ENCODE measurements at regions not wholly inside any gene's neighbourhood (a gene's known extent, or its start where the extent isn't known, plus 50 kb on each side); places are given as distances from the start of the nearest gene placed in this dataset.
"Not testable (repeated sequence)": the region's sequence is repeated elsewhere in the genome, so short reads cannot be mapped to it uniquely, and the experiment has no call there.

GRCh38 chr14:48333221-48333920 lies 658.0 kb upstream of the MDGA2 start:
- no peak for DNase-seq

GRCh38 chr14:48331421-48331820 lies 656.0 kb upstream of the MDGA2 start:
- DNase-seq = no peak

DNA sequence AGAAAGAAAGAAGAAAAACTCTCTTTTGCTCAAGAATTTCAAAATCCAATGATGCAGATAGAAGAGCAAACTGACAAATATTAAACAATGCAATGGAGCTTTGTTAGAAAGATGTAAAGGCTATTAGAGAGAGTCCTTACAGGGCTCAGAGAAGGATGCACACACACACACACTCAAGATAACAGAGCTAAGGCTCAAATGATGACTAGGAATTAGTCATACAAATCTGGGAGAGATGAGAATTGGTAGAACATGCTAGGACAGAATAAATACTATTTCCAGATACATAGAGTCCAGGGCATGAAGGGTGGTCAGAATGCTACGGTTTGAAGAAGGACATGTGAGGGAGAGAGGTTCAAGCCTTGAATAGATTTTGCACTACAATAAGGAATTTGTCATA lies 650.1 kb upstream of the MDGA2 start:
- no peak for DNase-seq

GRCh38 chr14:48323665-48324064 lies 648.3 kb upstream of the MDGA2 start:
- DNase-seq = no peak

DNA sequence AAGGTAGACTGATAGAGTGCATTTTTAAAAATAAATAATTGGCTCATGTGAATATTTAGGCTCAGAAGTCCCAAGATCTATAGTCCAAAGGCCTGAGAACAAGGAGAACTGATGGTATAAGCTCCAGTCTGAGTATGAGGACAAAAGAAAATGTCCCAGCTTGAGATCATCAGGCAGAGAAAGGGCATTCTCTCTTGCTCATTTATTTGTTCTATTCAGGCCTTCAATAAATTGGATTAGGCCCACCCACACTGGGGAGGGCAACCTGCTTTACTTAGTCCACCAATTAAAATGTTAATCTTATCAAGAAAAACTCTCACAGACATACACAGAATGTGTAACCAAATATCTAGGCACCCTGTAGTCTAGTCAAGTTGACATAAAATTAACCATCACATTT lies 644.4 kb upstream of the MDGA2 start:
- DNase-seq = no peak

DNA sequence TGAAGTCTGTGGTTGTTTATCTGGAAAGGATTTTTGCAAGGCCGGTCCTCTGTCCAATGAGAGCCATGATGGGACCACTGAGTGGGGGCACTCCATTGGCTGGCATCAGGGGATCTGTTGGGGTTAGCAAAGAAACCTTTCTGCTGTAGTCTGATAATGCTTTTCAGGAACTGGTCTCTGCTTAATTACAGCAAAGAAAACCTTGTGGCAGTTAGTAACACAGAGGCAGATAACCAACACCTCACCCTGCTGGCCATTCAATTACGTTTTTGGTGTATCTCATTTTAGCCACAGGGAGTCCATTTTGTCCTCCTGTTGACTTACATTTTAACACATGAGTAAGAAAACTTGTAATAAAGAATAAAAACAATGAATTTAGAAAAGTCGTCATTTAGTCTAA lies 629.3 kb upstream of the MDGA2 start:
- no peak for DNase-seq

GRCh38 chr14:48289701-48290100 lies 614.3 kb upstream of the MDGA2 start:
- no peak for DNase-seq

DNA sequence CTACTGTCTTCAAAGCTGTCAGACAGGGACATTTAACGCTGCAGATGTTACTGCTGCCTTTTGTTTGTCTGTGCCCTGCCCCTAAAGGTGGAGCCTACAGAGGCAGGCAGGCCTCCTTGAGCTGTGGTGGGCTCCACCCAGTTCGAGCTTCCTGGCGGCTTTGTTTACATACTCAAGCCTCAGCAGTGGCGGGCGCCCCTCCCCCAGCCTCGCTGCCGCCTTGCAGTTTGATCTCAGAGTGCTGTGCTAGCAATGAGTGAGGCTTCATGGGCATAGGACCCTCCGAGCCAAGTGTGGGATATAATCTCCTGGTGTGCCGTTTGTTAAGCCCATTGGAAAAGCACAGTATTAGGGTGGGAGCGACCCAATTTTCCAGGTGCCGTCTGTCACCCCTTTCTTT lies 609.8 kb upstream of the MDGA2 start:
- DNase-seq = not testable (repeated sequence)

DNA sequence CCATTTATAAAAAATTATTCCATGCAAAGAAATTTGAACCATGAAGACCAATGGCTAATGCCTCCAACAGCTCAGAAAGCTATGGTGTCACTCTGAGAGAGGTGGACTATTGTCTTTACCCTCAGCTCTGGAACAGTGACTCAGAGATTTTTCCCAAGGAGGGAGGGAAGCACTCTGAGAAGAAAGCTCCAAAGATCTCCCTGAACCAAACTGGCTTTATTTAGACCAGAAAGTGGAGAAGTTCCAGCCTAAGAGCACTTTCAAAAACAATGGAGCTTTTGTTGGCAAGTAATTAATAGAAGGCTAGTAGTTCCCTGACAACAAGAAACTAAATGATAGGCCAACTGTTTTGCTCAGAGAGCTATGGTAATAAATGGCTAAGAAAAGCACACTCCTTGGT lies 599.9 kb upstream of the MDGA2 start:
- no peak for DNase-seq

DNA sequence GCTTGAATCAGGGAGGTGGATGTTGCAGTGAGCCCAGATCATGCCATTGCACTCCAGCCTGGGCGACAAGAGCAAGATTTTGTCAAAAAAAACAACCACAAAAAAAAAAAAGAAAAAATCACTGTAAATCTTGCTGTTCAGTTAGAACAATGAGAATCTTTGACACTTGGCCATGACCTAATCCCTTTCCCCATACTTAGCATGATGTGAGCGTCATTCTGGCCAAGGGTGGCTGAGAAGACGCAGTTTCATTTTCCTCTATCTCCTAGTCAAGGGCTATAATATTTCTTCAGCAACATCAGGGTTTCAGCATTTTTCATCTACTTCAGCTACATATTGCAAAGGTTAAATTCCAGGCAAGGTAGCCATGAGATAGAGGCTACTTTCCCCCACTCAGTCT lies 599.4 kb upstream of the MDGA2 start:
- no peak for DNase-seq

- not testable (repeated sequence) for DNase-seq
Observed at GRCh38 chr14:48267926-48268325, 592.5 kb upstream of the MDGA2 start.

GRCh38 chr14:48266201-48266600 lies 590.8 kb upstream of the MDGA2 start:
- DNase-seq = not testable (repeated sequence)

DNA sequence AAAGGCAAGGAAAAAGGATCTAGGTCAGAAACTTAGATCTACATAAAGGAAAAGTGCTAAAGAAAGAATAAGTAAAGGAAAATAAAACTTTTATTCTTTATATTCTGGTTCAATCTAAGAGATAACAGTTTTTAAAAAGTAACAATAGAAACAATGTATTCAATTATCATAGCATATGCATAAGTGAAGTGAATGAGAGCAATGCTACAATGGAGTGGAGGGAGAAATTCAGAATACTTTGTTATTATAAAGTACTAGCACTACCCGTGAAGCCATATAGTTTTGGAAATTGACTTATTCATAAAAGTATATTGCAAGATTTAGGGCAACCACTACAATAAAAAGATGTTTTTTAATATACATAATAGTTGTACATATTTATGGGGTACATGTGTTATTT lies 586.0 kb upstream of the MDGA2 start:
- DNase-seq = no peak

DNA sequence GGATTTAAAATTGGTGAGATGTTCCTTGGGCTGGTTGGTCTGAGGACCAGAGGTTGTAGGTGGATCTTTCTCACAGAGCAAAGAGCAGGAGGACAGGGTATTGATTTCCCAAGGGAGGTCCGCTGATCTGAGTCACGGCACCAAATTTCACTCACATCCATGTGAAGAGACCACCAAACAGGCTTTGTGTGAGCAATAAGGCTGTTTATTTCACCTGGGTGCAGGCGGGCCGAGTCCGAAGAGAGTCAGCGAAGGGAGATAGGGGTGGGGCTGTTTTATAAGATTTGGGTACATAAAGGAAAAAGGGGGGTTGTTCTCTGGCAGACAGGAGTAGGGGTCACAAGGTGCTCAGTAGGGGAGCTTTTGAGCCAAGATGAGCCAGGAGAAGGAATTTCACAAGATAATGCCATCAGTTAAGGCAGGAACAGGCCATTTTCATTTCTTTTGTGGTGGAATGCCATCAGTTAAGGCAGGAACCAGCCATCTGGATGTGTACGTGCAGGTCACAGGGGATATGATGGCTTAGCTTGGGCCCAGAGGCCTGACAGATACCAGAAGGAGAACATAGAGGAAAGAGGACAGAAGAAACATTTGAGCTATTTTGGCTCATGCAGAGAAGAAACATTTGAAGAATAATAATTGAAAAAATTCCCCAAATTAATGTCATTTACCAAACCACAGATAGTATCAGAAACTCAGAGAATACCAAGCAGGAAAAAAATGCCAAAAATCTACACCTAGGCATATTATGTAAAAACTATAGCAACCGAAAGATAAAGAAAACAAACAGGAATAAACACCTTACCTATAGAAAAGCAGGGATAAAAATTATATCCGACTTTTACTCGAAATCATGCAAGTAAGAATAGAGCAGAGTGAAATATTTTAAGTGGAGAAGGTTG lies 585.2 kb upstream of the MDGA2 start:
- not testable (repeated sequence) for DNase-seq

DNA sequence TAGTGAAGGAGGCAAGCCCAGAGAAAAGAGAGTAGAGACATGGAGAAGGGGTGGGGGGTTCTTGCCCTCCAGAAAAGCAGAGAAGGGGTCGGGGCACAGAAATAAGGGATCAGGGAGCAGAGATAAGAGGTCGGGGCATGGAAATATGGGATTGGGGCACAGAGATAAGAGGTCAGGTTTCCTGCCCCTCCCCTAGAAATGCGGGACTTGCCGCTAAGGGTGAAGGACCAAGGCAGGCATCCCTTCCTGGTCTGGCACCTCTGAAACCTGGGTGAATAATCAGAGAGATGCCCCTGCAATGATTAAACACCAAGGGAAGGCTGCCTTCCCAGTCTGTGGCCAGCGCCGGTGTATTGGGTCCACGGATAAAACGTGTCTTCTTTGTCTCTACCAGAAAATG lies 584.5 kb upstream of the MDGA2 start:
- not testable (repeated sequence) for DNase-seq

- not testable (repeated sequence) for DNase-seq
Observed at GRCh38 chr14:48259232-48259631, 583.8 kb upstream of the MDGA2 start.

GRCh38 chr14:48258703-48259102 lies 583.3 kb upstream of the MDGA2 start:
- not testable (repeated sequence) for DNase-seq

GRCh38 chr14:48253020-48253419 lies 577.6 kb upstream of the MDGA2 start:
- no peak for DNase-seq

DNA sequence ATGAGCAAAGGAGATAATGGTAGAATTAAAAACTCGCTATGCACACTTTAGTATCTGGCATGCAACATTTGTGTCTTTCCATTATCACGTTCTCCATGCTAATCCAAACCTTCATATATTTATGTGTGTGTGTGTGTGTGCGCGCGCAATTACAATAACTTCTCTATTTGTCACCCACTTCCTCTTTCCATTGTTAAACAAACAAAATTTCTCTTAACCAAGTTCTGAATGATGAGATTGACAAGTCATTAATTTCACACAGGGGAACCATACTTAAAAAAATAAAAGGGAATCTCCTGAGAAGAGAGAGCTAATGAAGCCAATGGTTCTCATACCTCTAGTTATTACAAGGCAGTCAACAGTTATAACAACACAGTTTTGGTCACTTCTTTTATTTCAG lies 575.9 kb upstream of the MDGA2 start:
- no peak for DNase-seq

DNA sequence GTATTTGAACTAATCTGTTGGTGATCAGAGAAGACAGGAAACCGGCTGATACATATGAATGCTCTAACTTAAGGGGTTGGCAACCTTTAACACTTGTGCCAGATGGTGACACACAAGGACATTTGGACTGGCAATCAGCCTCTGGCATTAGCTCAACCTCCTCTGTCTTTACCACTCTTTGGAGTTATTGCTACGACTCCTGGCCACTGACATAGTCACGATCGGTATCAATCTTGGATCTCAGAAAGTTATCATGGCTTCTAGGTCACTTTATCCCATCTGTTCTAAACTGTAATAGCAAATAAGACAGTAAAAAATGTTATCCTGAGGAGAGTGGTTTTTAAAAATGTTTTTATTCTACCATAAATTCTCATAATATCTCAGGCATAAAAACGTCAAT lies 575.2 kb upstream of the MDGA2 start:
- DNase-seq = no peak

DNA sequence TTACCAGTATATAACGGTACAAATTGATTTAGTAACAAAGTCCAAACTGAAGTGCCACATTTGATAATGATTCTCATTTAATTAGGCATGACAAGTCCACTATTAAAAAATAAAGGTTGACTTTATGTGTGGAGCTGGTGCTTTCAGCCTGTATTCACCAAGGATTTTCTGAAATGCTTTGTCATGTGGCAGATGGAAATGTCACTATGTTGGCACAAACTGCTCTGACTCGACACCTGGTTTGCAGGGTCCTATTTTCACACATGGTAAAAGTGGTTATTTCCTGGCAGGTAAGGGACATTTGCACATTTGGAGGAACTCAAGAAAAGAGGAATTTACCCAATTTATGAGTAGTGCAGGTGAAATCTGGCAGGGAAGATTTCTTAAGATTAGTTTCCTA lies 572.6 kb upstream of the MDGA2 start:
- no peak for DNase-seq

GRCh38 chr14:48243900-48244299 lies 568.5 kb upstream of the MDGA2 start:
- DNase-seq = no peak

- no peak for DNase-seq
Observed at GRCh38 chr14:48229091-48229490, 553.7 kb upstream of the MDGA2 start.

- DNase-seq = no peak
Observed at GRCh38 chr14:48193893-48194292, 518.5 kb upstream of the MDGA2 start.

Measured in NCI-H1417 treated with DMSO at 0.1 percent for 48 hours (cell line).